HG02870 (cell line): ENCODE measurements at regions not wholly inside any gene's neighbourhood (a gene's known extent, or its start where the extent isn't known, plus 50 kb on each side); places are given as distances from the start of the nearest gene placed in this dataset.

Source experiments
- ATAC-seq: cut with Tn5 transposase; IDR thresholded peaks from one replicate; pipeline ENCODE4 v1.9.1; 2021; ENCODE audit warnings: mild to moderate bottlenecking, moderate library complexity; ENCODE audit not compliant: unreplicated experiment

GRCh38 chr15:45941367-45941766 is 306.5 kb downstream of the SQOR start:
- no peak for ATAC-seq

GRCh38 chr15:45943240-45943639 is 308.4 kb downstream of the SQOR start:
- no peak for ATAC-seq

- ATAC-seq = no peak
Observed at GRCh38 chr15:45946111-45946510, 311.3 kb downstream of the SQOR start.

- ATAC-seq = no peak
Observed at GRCh38 chr15:45948181-45948621, 313.4 kb downstream of the SQOR start.

- ATAC-seq = no peak
Observed at GRCh38 chr15:45958924-45959323, 324.1 kb downstream of the SQOR start.

- no peak for ATAC-seq
Observed at GRCh38 chr15:45962733-45963132, 327.9 kb downstream of the SQOR start.

- ATAC-seq = no peak
Observed at GRCh38 chr15:45970542-45970941, 335.7 kb downstream of the SQOR start.

- ATAC-seq = no peak
Observed at GRCh38 chr15:45980366-45980765, 345.5 kb downstream of the SQOR start.

- ATAC-seq = no peak
Observed at GRCh38 chr15:45981625-45982024, 346.8 kb downstream of the SQOR start.

- ATAC-seq = no peak
Observed at GRCh38 chr15:45991863-45992262, 357.0 kb downstream of the SQOR start.

GRCh38 chr15:45993072-45993471 is 358.2 kb downstream of the SQOR start:
- ATAC-seq = no peak

- no peak for ATAC-seq
Observed at GRCh38 chr15:45993508-45993907, 358.7 kb downstream of the SQOR start.

GRCh38 chr15:45995800-45996199 is 361.0 kb downstream of the SQOR start:
- no peak for ATAC-seq

GRCh38 chr15:46014532-46014931 is 379.7 kb downstream of the SQOR start:
- no peak for ATAC-seq

- no peak for ATAC-seq
Observed at GRCh38 chr15:46034755-46035154, 399.9 kb downstream of the SQOR start.

GRCh38 chr15:46039703-46040102 is 404.9 kb downstream of the SQOR start:
- ATAC-seq = no peak

GRCh38 chr15:46041905-46042304 is 407.1 kb downstream of the SQOR start:
- ATAC-seq = no peak

GRCh38 chr15:46059921-46060594 is 425.2 kb downstream of the SQOR start:
- no peak for ATAC-seq

GRCh38 chr15:46061002-46061401 is 426.2 kb downstream of the SQOR start:
- no peak for ATAC-seq

GRCh38 chr15:46077220-46077619 is 442.4 kb downstream of the SQOR start:
- ATAC-seq = no peak

- ATAC-seq = no peak
Observed at GRCh38 chr15:46079046-46079445, 444.2 kb downstream of the SQOR start.

GRCh38 chr15:46080016-46080415 is 445.2 kb downstream of the SQOR start:
- no peak for ATAC-seq
